ENCODE measurements at regions not wholly inside any gene's neighbourhood (a gene's known extent, or its start where the extent isn't known, plus 50 kb on each side); places are given as distances from the start of the nearest gene placed in this dataset.
A peak's percentile ranks its signal among the peaks of the same experiment; 100 is the strongest.

DNA sequence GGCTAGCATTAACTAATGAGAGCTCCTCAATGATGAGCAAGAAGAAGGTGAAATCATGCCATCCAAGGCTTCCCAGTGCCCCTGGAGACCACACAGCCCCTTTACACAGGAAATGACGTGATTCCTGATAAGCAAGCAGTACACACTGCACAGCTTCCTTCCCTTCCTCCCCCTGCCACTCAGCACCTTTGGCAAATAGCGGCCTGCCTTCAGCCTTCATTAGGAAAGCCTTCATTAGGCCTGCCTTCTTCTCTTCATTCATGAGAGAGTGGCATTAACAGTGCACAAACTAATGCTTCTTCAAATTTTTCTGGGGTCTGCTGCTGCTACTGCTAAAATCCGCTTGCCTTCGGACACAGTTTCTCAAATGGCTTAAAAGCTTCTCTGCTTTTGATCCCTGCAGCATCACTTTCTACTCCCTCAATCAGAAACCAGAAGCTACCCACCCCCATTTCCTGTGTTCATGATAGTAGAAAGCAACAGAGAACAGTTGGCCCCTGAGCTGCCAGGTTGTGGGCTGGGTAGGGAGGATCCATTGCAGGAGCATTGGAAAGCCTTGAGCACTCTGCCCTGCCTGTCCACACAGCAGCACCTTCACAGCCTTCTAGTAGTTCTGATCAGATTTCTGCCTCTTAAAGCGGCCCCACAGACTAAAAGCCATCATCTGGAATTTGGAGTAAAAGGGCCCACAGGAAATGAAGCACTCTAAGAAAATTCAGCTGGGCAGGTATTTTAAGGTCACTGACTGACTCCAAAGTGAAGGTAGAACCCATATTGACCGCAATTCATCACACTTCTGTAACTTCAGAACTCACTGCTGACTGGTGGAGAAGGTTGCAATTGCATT is 103.8 kb upstream of the ETV6 start (continued):
- TF ChIP-seq, protein P1, sequence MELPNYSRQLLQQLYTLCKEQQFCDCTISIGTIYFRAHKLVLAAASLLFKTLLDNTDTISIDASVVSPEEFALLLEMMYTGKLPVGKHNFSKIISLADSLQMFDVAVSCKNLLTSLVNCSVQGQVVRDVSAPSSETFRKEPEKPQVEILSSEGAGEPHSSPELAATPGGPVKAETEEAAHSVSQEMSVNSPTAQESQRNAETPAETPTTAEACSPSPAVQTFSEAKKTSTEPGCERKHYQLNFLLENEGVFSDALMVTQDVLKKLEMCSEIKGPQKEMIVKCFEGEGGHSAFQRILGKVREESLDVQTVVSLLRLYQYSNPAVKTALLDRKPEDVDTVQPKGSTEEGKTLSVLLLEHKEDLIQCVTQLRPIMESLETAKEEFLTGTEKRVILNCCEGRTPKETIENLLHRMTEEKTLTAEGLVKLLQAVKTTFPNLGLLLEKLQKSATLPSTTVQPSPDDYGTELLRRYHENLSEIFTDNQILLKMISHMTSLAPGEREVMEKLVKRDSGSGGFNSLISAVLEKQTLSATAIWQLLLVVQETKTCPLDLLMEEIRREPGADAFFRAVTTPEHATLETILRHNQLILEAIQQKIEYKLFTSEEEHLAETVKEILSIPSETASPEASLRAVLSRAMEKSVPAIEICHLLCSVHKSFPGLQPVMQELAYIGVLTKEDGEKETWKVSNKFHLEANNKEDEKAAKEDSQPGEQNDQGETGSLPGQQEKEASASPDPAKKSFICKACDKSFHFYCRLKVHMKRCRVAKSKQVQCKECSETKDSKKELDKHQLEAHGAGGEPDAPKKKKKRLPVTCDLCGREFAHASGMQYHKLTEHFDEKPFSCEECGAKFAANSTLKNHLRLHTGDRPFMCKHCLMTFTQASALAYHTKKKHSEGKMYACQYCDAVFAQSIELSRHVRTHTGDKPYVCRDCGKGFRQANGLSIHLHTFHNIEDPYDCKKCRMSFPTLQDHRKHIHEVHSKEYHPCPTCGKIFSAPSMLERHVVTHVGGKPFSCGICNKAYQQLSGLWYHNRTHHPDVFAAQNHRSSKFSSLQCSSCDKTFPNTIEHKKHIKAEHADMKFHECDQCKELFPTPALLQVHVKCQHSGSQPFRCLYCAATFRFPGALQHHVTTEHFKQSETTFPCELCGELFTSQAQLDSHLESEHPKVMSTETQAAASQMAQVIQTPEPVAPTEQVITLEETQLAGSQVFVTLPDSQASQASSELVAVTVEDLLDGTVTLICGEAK (IDR thresholded peaks at IDR 0.05): peak; percentile 33; the same call in 1 of the 2 replicates
- TF ChIP-seq, protein P1 (CRISPR knock-in tag; IDR thresholded peaks at IDR 0.05): no peak
- TF ChIP-seq, protein P2, sequence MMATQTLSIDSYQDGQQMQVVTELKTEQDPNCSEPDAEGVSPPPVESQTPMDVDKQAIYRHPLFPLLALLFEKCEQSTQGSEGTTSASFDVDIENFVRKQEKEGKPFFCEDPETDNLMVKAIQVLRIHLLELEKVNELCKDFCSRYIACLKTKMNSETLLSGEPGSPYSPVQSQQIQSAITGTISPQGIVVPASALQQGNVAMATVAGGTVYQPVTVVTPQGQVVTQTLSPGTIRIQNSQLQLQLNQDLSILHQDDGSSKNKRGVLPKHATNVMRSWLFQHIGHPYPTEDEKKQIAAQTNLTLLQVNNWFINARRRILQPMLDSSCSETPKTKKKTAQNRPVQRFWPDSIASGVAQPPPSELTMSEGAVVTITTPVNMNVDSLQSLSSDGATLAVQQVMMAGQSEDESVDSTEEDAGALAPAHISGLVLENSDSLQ (IDR thresholded peaks at IDR 0.05): 0 out of 2 replicates have a peak, but pooled peaks have one; percentile 37

Measured in K562 (cell line).